IPS DF 19.7 (cell line): ENCODE measurements at regions not wholly inside any gene's neighbourhood (a gene's known extent, or its start where the extent isn't known, plus 50 kb on each side); places are given as distances from the start of the nearest gene placed in this dataset.

Experiments used
- DNase-seq: peaks from one replicate; pipeline ENCODE4 v3.0.0-alpha.2; 2013; ENCODE audit warnings: low read depth, low spot score

DNA sequence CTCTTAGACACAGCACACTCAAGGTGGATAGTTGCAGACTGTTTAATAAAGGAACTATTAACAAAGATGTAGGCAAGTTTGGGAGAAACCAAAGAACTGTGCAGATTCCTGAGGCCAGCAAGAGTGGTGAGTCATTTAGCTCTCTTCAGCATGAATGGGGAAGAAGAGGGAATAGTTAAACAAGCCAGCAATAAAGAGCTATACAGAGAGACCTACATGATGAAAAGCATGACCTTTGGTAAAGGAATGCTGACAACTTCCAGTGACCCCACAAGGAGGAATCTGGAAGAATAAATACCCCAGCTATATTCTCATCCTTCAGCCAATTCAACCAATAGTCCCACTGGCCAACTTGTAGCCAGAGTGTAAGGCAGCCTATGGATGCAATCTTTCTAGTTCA lies 706.0 kb upstream of the GRAMD2B start:
- no peak for DNase-seq

DNA sequence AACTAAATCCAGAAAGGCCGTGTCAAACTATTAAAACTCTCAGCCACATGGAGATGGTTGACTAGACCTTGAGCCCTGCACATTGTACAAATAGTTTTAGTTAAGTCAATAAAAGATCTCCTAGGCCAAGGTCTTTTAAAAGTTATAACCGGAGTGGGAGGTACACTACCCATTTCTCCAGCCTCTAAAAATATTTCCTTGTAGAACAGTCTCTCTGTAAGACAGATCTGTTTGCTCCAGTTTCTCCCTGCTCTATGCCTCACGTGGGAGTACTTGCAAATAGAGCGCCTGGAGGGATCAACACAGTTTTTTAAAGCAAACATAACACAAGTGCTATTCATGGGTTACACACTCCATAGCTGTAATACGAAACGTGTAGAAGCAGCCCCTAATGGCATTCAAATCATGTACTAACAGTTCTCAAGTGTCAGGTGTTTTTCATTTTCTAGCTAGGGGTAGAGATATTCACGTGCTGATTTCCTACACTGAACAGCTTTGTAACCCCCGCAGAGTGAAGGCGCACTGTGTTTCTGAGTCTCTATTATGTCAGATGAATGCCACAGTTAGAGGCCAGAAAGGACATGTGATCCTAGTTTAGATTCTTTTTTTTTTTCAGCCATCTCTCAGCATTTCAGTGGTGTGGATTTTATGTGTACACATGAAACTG lies 703.4 kb upstream of the GRAMD2B start:
- no peak for DNase-seq

DNA sequence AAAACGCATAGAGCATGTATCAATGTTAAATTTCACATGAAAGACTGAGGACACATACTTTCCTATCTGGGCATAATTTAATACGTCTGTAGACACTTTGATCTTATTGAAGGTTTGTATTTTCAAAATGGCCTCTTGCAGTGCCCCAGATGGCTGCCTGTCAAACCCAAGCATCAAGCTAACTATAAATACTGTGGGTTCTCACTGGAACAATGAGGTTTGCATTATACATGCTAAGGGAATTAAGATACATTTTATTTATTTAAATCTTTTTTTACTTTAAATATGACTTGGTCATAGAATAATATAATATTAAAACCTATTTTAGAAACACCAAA lies 702.9 kb upstream of the GRAMD2B start:
- no peak for DNase-seq

DNA sequence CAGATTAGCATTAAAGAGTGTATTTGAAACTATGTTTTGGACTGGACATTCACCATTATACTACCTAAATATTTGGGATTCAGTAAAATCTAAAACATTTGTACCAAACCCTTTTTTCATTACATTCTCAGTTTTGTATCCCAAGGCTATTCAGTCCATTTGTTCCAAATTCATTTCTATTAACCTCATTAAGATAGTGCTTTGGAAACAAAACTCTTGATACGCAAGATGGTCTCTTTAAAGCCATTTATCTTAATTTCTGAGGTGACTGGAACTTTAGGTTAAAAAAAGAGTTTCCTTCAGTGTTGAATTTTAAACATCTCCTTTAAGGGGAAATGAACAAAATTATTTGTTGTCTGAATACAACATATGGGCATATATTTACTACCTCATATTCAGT lies 702.5 kb upstream of the GRAMD2B start:
- DNase-seq = no peak

DNA sequence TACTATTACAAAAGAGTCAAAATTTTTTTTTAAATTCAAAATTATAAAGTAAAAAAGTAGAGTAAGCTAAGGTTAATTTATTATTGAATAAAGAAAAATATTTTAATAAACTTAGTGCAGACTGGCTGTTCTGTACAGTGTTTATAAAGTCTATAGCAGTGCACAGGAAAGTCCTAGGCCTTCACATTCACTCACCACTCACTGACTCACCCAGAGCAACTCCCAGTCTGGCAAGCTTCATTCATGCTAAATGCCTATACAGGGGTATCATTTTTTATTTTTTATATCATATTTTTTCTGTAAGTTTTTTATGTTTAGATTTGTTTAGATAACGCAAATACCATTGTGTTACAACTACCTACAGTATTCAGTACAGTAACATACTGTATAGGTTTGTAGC lies 700.7 kb upstream of the GRAMD2B start:
- DNase-seq = no peak

DNA sequence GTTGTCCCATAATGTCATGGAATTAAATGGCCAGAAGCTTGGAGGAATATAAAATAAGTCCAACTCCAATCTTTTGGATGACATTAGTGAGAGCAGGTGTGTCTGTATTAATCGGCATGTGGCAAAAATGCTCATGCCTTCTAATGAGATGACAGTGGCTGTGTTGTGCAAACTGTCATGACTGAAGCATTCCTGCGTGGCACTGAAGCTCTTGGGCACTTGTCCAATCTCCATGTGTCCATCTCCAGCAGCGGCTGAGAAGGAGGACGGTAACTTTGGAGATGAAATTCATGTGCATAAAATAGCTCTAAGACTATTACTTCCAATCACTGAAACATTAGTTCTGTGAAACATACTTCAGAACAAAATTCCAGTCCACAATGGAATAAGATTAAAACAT lies 697.5 kb upstream of the GRAMD2B start:
- no peak for DNase-seq

DNA sequence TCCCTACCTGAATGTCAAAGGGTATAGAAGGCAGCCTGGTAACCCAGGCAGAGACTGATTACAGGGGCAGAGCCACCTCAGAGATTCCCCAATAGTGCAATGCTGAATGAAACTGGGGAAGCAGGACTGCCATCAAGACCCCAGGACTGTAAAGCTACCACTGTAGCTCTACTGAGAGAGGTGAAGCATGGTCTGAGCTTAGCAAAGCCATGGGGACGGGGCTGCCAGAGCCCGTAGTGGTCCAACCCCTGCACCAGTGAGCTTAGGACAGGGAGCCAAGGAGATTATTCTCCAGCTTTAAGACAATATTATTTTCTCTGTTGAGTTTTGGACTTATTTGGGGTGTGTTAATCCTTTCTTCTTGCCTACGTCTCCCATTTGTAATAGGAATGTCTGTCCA lies 679.3 kb upstream of the GRAMD2B start:
- no peak for DNase-seq

DNA sequence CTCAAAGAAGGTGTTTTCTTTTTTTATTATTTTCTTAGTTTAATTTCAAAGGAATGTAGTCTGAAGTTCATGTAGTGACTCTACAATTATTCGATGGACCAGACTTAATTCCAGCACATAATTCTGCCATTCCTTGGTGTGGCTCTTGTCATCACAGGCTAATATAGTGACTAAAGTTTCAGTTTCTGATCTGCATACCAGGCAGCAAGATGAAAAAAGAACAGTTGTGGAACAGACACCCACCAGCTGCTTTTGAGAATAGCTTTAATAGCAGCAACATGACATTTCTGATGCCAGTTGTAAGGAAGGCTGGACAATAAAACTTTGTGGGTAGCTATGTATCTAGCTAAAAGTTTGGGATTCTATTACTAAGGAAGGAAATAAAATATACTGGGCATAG lies 676.3 kb upstream of the GRAMD2B start:
- DNase-seq = no peak

DNA sequence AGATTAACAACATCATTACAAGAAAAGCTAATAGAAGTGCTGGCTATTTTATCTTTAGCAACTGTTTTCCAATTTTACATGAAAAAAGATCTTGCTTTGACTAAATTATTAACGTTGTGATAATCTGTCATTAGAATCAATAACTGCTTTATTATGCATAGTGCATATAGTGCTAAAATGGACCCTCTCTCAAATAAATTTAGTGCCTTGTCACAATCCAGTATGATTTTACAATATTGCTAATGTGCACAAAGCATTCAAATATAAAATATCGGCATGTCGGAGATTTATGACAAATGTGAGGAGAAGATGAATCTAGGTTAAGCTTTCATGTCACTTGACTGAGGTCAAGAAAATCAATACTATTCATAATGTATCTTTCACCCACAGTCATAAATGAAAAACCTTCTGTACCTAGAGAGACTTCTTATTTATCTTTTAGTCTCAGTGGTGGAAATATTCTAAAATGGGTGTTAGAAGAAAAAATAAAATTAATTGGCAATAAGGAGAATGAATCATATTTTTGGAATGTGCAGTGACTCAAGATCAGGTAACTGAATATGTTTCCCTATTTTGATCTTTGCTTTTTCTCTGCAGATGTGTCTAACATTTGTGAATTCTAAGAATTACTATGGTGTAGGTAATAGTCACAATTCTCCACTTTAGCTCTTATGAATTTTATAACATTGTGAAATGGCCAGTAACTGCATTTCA lies 672.9 kb upstream of the GRAMD2B start:
- no peak for DNase-seq

DNA sequence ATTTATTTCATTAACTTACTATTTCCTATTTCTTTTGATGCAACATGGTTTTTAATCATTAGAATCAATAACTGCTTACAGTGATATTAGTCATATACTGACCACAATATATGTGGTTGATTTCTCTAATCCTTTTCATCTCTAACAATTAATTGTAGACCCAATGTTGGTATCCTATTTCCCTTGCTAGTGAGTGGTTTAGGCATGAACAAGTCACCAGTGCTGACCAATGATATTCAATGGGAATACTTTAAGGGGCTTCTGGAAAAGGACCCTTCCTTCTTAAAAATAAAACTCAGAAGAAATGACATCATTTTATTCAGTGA lies 672.4 kb upstream of the GRAMD2B start:
- no peak for DNase-seq

DNA sequence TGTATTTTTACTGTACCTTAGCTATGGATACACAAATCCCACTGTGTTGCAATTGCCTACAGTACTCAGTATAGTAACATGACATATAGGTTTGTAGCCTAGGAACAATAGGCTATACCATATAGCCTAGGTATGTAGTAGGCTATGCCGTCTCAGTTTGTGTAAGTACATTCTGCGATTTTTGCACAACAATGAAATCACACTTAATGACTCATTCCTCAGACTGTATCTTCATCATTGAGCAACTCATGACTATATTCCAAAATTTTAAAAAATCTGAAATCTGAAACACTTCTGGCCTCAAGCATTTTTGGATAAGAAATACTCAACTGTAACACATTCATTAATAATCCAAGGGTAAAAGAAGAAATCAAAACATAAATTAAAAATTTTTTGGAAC lies 666.8 kb upstream of the GRAMD2B start:
- no peak for DNase-seq

DNA sequence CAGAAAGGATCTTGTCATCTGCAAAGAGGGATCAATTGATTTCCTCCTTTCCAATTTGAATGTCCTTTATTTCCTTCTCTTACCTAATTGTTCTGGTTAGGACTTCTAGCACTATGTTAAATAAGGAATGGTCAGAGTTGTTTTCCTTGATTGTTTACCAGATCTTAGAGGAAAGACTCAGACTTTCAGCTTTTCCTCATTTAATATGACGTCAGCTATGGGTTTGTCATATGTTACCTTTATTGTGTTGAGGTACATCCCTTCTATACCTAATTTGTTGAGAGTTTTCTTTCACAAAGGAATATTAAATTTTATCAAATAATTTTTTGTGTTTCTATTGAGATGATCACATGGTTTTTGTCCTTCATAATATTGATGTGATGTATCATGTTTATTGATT lies 656.5 kb upstream of the GRAMD2B start:
- DNase-seq = no peak

DNA sequence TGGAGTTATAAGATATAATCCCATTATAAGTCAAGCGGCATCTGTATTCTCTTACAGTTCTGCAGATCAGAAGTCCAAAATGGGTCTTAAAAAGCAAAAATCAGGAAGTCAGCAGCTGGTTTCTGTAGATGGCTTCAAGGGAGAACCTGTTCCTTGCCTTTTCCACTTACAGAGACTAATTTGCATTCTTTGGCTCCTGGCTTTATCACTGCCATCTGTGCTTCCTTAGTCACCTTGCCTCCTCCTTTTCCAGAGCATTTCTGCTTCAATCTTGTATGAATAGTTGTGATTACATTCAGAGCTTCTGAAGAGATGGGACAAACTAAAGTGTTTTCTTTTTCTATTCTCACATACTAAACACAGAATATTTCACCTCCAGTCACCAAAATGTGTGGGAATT lies 647.3 kb upstream of the GRAMD2B start:
- no peak for DNase-seq

DNA sequence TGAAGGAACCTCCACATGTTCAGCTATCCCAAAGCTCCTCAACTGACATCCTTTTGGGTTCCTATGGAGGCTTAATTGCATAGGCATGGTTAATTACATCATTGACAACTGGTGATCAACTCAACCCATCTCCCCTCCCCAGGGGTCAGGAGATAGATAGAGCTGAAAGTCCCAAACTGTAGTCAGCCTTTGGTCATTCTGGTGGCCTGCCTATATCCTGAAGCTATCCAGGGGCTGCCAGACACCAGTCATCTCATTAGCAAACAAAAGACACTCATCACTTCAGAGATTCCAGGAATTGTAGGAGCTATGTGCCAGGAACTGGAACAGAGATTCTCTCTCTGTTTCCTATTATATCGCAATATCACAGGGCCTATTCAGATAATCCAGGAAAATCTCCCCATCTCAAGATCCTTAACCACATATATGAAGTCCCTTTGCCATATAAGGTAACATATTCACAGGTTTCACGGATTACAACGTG lies 646.5 kb upstream of the GRAMD2B start:
- no peak for DNase-seq

DNA sequence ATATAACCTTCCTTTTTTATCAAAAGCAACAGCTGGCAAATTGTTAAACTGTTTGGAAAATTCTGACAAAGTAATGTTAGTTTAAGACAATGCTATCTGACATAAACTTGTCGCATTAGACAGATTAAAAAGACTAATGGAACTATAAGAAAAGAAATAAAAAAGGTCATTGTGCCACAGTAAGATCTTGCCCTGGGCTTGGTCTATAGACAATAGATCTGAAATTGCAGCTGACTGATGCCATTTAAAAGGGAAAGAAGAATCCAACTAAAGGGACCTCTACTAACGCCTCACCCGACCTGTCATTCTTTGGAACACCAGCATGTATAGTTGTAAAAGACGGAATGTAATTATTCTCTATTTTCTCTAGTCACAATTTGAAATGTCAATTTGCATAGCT lies 644.4 kb upstream of the GRAMD2B start:
- DNase-seq = no peak

DNA sequence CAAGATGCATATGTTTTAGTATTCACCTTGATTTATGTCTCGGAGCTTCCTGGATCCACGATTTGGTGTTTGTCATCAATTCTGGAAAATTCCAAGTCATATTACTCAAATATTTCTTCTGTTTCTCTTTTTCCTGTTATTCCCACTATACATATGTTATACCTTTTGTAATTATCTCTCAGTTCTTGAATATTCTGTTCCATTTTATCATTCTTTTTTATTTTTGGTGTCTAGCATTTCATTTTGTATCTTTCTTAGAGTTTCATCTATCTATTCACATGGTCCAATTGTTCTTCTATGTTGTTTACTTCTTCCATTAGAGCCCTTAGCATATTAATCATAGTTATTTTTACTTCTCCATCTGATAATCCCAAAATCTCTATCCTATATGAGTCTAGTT lies 637.8 kb upstream of the GRAMD2B start:
- DNase-seq = no peak

DNA sequence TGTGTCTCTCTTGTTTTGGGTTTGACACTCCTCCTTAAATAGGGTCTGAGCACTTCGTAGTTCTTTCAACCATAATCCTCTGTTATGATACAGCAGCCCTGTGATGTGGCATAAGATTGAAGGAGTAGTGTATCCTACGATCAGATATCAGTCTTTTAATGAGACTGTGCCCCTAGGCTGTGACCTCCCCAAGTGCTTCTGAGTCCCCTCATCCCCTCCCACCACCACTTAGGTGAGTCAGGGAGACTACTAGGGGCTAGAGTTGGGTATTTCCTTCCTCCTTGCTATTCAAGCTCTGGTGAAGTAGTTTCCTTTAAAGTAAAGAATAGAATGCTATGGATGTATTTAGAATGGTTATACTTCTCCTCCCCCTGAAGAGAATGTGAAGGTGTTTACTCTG lies 637.2 kb upstream of the GRAMD2B start:
- DNase-seq = no peak

DNA sequence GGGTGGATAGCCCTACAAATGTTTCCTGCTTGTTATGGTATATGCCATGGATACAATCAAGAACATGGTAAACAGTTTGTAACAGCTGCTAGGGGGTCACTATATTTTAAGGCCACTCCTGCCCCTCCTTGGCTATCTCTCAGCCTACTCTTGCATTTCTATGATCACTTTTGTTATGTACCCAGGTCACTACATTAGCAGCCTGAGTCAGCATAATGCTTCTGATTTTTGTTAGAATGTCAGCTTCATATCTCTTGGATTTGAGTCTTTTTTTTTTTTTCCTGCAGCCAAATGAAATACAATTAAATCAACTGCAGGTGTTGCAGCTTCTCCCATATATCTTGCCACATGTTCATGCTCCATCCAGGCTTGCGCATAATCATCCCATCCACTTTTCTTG lies 629.7 kb upstream of the GRAMD2B start:
- DNase-seq = no peak

DNA sequence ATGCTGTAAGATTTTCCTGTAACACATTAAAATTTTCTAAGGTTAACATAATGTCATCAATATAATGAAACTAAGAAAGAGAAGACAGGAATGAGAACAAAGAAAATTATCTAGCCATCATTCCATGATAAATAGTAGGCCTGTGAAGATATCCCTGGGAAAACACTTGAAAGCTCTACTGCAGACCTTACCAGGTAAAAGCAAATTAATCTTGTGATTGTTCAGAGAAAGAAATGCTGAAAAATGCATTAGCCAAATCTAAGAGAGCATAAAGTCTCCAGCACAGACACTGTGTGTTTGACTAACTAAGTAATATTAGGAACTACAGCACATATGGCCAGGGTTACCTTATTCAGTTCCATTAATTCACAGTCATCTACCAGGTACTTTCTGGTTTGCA lies 628.3 kb upstream of the GRAMD2B start:
- DNase-seq = no peak

DNA sequence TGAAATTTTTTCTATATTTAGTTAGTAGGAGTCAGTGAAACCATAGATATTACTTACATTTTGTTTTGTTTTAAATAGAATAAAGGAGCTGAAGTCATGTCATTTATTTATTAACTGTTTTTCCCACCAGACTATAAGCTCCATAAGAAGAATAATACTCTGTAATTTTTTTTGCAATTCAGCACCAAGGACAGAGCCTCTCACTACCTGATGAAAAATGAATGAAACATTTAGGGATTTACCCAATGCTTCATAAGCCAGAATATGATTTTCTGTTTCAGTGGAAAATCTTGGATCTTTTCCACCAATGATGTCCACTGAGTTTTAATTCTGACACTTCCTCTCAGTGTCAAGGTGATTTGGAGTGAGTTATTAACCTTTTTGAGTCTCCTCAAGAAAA lies 624.9 kb upstream of the GRAMD2B start:
- no peak for DNase-seq

DNA sequence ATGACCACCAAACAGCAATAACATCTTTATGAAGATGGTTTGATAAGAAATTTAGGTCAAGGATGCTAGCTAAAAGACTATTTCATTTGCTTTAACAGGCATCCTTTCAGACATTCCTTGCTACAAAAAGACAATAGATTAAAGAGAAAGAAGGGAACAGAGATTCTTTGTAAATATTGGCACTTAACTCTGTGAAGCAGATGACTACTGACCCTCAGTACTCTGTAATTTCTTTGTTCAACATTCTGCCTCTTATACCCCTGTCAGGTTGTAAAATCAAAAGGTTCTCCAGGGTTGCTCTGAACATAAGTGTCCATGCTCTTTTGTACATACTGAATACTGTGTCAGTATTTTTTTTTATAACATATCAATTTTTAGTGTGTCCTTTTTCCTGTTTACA lies 610.6 kb upstream of the GRAMD2B start:
- no peak for DNase-seq

DNA sequence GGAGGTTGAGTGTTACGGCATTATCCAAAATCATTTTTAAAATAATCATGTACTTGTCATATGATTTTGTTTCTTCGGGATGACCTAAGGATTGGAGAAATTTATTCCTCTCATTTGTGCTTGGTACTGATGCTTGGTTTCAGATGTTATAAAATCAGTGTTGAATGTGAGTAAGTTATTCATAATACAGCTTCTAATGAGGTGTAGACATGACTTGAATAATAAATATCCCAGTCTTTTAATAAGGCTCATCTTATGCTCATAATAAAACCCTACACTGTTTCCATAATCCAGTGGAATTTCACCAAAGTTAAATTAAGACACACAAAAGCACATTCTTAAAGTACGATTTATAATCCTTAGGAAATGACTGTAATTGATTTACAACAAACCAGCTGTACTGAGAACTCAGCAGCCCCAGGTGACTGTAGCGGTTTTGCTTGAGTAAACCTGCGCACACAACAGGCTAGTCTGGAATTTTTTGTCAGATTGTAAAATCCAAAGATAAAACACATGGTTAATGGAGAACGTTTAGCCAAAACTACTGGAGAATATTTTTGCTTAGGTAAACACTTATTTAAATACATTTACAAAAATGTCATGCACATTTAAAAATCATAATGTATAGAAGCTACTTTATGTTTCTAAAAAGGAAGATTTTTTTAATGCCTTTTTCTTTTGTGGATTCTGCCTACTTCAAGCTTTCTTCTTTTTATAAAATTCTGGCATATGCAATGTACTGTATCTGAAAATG lies 609.8 kb upstream of the GRAMD2B start:
- DNase-seq = no peak

DNA sequence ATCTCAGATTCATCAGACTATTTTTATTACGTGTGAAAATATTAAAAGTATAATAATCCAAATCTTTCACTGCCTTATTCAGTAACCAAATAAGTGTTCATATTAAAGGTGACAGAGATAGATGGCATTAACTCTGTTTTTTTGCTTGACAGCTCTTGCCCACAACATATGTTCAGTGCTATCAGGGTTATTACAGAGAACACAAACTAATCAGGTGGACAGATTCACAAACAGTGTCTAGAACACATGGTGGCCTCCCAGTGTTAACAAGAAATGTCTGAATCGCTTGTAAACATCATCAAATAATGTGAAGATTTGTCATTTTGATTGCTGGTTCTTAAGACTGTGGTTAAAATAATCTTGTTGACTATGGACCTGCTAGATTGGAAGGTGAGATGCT lies 609.1 kb upstream of the GRAMD2B start:
- DNase-seq = no peak
